ENCODE measurements at regions not wholly inside any gene's neighbourhood (a gene's known extent, or its start where the extent isn't known, plus 50 kb on each side); places are given as distances from the start of the nearest gene placed in this dataset.

GRCh38 chr10:124315591-124316270, 103.0 kb downstream of the OAT start:
- H2AK5ac ChIP-seq (ENCODE audit: low read depth, low read length), result no peak overlapping the region
- H3K4ac ChIP-seq (ENCODE audit: low read length), result no peak overlapping the region
- H2BK15ac ChIP-seq (ENCODE audit: low read length), result no peak overlapping the region
- no peak for DNase-seq (ENCODE audit: low spot score)
- H3K27ac ChIP-seq (replicated peaks; ENCODE audit: low read length), result no peak overlapping the region
- no peaks in the 10 kb centered on the region for H3K79me1 ChIP-seq (ENCODE audit: low read depth, low read length)
- H3K14ac ChIP-seq (ENCODE audit: low read length), result no peak overlapping the region
- H4K91ac ChIP-seq (ENCODE audit: low read depth, low read length, poor library complexity), result no peak overlapping the region
- no peak overlapping the region for H3K4me3 ChIP-seq (ENCODE audit: low read length in 2 of 2)
- H3K9ac ChIP-seq (ENCODE audit: low read depth, low read length, poor library complexity), result no peak overlapping the region
- peaks cover 0 to 3% (median 0%) of the 10 kb centered on the region in 3 experiments for H3K27me3 ChIP-seq (ENCODE audit: control insufficient read depth in 3 of 3, insufficient read depth in 3 of 3, low read depth in 1 of 3, low read length in 3 of 3)
- H3K4me1 ChIP-seq (ENCODE audit: control insufficient read depth in 2 of 2, insufficient read depth in 1 of 2, low read depth in 1 of 2, low read length in 2 of 2), result no peaks in the 10 kb centered on the region
- WGBS, 2 donors (ENCODE audit: extremely low coverage in 2 of 2, insufficient read length in 2 of 2, insufficient replicate concordance in 1 of 2), result no CpG with 5 or more reads among the region's 6 CpGs
- H2BK5ac ChIP-seq (ENCODE audit: low read length), result no peak overlapping the region
- H2BK12ac ChIP-seq (ENCODE audit: low read length), result no peak overlapping the region
- H3K23ac ChIP-seq (ENCODE audit: low read depth, low read length, poor library complexity), result no peak overlapping the region
- no peak overlapping the region for H2BK120ac ChIP-seq (ENCODE audit: low read depth, low read length)
- no peak overlapping the region for H3K18ac ChIP-seq (ENCODE audit: low read length)
- no peak overlapping the region for H2AFZ ChIP-seq (ENCODE audit: low read length)
- no peak overlapping the region for H4K8ac ChIP-seq (ENCODE audit: low read depth, low read length)
- no peak overlapping the region for H3K4me2 ChIP-seq (ENCODE audit: insufficient read depth, low read length, poor library complexity, severe bottlenecking)
- H3K9me3 ChIP-seq (replicated peaks in 1 of 2; ENCODE audit: control insufficient read depth in 2 of 2, insufficient read depth in 1 of 2, low read depth in 1 of 2, low read length in 2 of 2), result no peaks in the 10 kb centered on the region
- H3K36me3 ChIP-seq (replicated peaks in 1 of 2; ENCODE audit: control insufficient read depth in 2 of 2, insufficient read depth in 2 of 2, low read length in 2 of 2), result no peaks in the 10 kb centered on the region

GRCh38 chr10:124313374-124313773, 105.3 kb downstream of the OAT start:
- no peak overlapping the region for H2BK120ac ChIP-seq (ENCODE audit: low read depth, low read length)
- H3K4me2 ChIP-seq (ENCODE audit: insufficient read depth, low read length, poor library complexity, severe bottlenecking), result no peak overlapping the region
- H3K4me1 ChIP-seq (ENCODE audit: control insufficient read depth in 2 of 2, insufficient read depth in 1 of 2, low read depth in 1 of 2, low read length in 2 of 2), result no peaks in the 10 kb centered on the region
- no peaks in the 10 kb centered on the region for H3K36me3 ChIP-seq (replicated peaks in 1 of 2; ENCODE audit: control insufficient read depth in 2 of 2, insufficient read depth in 2 of 2, low read length in 2 of 2)
- H3K14ac ChIP-seq (ENCODE audit: low read length), result no peak overlapping the region
- H3K23ac ChIP-seq (ENCODE audit: low read depth, low read length, poor library complexity), result no peak overlapping the region
- no peak overlapping the region for H2BK5ac ChIP-seq (ENCODE audit: low read length)
- H2AFZ ChIP-seq (ENCODE audit: low read length), result no peak overlapping the region
- no peaks in the 10 kb centered on the region for H3K79me1 ChIP-seq (ENCODE audit: low read depth, low read length)
- H3K27ac ChIP-seq (replicated peaks; ENCODE audit: low read length), result no peak overlapping the region
- H3K4me3 ChIP-seq (ENCODE audit: low read length in 2 of 2), result no peak overlapping the region
- H2AK5ac ChIP-seq (ENCODE audit: low read depth, low read length), result no peak overlapping the region
- H3K9ac ChIP-seq (ENCODE audit: low read depth, low read length, poor library complexity), result no peak overlapping the region
- H2BK12ac ChIP-seq (ENCODE audit: low read length), result no peak overlapping the region
- no peak overlapping the region for H2BK15ac ChIP-seq (ENCODE audit: low read length)
- H3K9me3 ChIP-seq (replicated peaks in 1 of 2; ENCODE audit: control insufficient read depth in 2 of 2, insufficient read depth in 1 of 2, low read depth in 1 of 2, low read length in 2 of 2), result no peaks in the 10 kb centered on the region
- no peak overlapping the region for H3K4ac ChIP-seq (ENCODE audit: low read length)
- H3K18ac ChIP-seq (ENCODE audit: low read length), result no peak overlapping the region
- H4K91ac ChIP-seq (ENCODE audit: low read depth, low read length, poor library complexity), result no peak overlapping the region
- DNase-seq (ENCODE audit: low spot score), result no peak
- no peak overlapping the region for H4K8ac ChIP-seq (ENCODE audit: low read depth, low read length)
- 100% methylated on average over 1 of the region's 4 CpGs; no CpG with 5 or more reads in 1 of the 2 donors for WGBS, 2 donors (ENCODE audit: extremely low coverage in 2 of 2, insufficient read length in 2 of 2, insufficient replicate concordance in 1 of 2)
- peaks cover 0 to 3% (median 0%) of the 10 kb centered on the region in 3 experiments for H3K27me3 ChIP-seq (ENCODE audit: control insufficient read depth in 3 of 3, insufficient read depth in 3 of 3, low read depth in 1 of 3, low read length in 3 of 3)

GRCh38 chr10:124308811-124309210, 109.9 kb downstream of the OAT start:
- Histone ChIP-seq H4K91ac (ENCODE audit: low read depth, low read length, poor library complexity) (no peak overlapping the region), H2BK5ac (ENCODE audit: low read length) (no peak overlapping the region), H3K4ac (ENCODE audit: low read length) (peak overlapping the region; percentile 61), H3K14ac (ENCODE audit: low read length) (no peak overlapping the region), H3K9ac (ENCODE audit: low read depth, low read length, poor library complexity) (no peak overlapping the region), H3K4me3 (ENCODE audit: low read length in 2 of 2) (peak overlapping the region in 1 of 2 donors; percentile 48), H2AK5ac (ENCODE audit: low read depth, low read length) (no peak overlapping the region), H3K4me1 (ENCODE audit: control insufficient read depth in 2 of 2, insufficient read depth in 1 of 2, low read depth in 1 of 2, low read length in 2 of 2) (no peaks in the 10 kb centered on the region), H2BK15ac (ENCODE audit: low read length) (no peak overlapping the region), H3K36me3 (replicated peaks in 1 of 2; ENCODE audit: control insufficient read depth in 2 of 2, insufficient read depth in 2 of 2, low read length in 2 of 2) (no peaks in the 10 kb centered on the region), H3K23ac (ENCODE audit: low read depth, low read length, poor library complexity) (no peak overlapping the region), H3K9me3 (replicated peaks in 1 of 2; ENCODE audit: control insufficient read depth in 2 of 2, insufficient read depth in 1 of 2, low read depth in 1 of 2, low read length in 2 of 2) (no peaks in the 10 kb centered on the region), H3K18ac (ENCODE audit: low read length) (peak overlapping the region; percentile 19), H2BK120ac (ENCODE audit: low read depth, low read length) (no peak overlapping the region), H4K8ac (ENCODE audit: low read depth, low read length) (no peak overlapping the region), H2AFZ (ENCODE audit: low read length) (no peak overlapping the region), H3K27ac (replicated peaks; ENCODE audit: low read length) (no peak overlapping the region), H3K79me1 (ENCODE audit: low read depth, low read length) (no peaks in the 10 kb centered on the region), H2BK12ac (ENCODE audit: low read length) (peak overlapping the region; percentile 35), H3K27me3 (ENCODE audit: control insufficient read depth in 3 of 3, insufficient read depth in 3 of 3, low read depth in 1 of 3, low read length in 3 of 3) (peaks cover 0 to 3% (median 0%) of the 10 kb centered on the region in 3 experiments), H3K4me2 (ENCODE audit: insufficient read depth, low read length, poor library complexity, severe bottlenecking) (no peak overlapping the region)
- no peak for DNase-seq (ENCODE audit: low spot score)
- WGBS, 2 donors (ENCODE audit: extremely low coverage in 2 of 2, insufficient read length in 2 of 2, insufficient replicate concordance in 1 of 2), result no CpG with 5 or more reads among the region's 7 CpGs

GRCh38 chr10:124308056-124308645, 110.6 kb downstream of the OAT start:
- Histone ChIP-seq H3K79me1 (ENCODE audit: low read depth, low read length) (no peaks in the 10 kb centered on the region), H3K9me3 (replicated peaks in 1 of 2; ENCODE audit: control insufficient read depth in 2 of 2, insufficient read depth in 1 of 2, low read depth in 1 of 2, low read length in 2 of 2) (no peaks in the 10 kb centered on the region), H4K91ac (ENCODE audit: low read depth, low read length, poor library complexity) (no peak overlapping the region), H3K18ac (ENCODE audit: low read length) (peak overlapping the region; percentile 44), H2BK15ac (ENCODE audit: low read length) (peak overlapping the region; percentile 38), H2BK12ac (ENCODE audit: low read length) (no peak overlapping the region), H3K27me3 (ENCODE audit: control insufficient read depth in 3 of 3, insufficient read depth in 3 of 3, low read depth in 1 of 3, low read length in 3 of 3) (peaks cover 0 to 3% (median 0%) of the 10 kb centered on the region in 3 experiments), H3K36me3 (replicated peaks in 1 of 2; ENCODE audit: control insufficient read depth in 2 of 2, insufficient read depth in 2 of 2, low read length in 2 of 2) (no peaks in the 10 kb centered on the region), H2BK5ac (ENCODE audit: low read length) (no peak overlapping the region), H4K8ac (ENCODE audit: low read depth, low read length) (peak overlapping the region; percentile 85), H3K27ac (replicated peaks; ENCODE audit: low read length) (no peak overlapping the region), H2AFZ (ENCODE audit: low read length) (no peak overlapping the region), H3K9ac (ENCODE audit: low read depth, low read length, poor library complexity) (no peak overlapping the region), H2AK5ac (ENCODE audit: low read depth, low read length) (no peak overlapping the region), H3K4me1 (ENCODE audit: control insufficient read depth in 2 of 2, insufficient read depth in 1 of 2, low read depth in 1 of 2, low read length in 2 of 2) (no peaks in the 10 kb centered on the region), H3K4me3 (ENCODE audit: low read length in 2 of 2) (no peak overlapping the region), H3K23ac (ENCODE audit: low read depth, low read length, poor library complexity) (no peak overlapping the region), H3K4ac (ENCODE audit: low read length) (no peak overlapping the region), H3K14ac (ENCODE audit: low read length) (peak overlapping the region; percentile 75), H3K4me2 (ENCODE audit: insufficient read depth, low read length, poor library complexity, severe bottlenecking) (no peak overlapping the region), H2BK120ac (ENCODE audit: low read depth, low read length) (no peak overlapping the region)
- no CpG with 5 or more reads among the region's 16 CpGs for WGBS, 2 donors (ENCODE audit: extremely low coverage in 2 of 2, insufficient read length in 2 of 2, insufficient replicate concordance in 1 of 2)
- no peak for DNase-seq (ENCODE audit: low spot score)

Data from neuronal stem cell (in vitro differentiated cells).